HG03039 (cell line): ENCODE measurements at regions not wholly inside any gene's neighbourhood (a gene's known extent, or its start where the extent isn't known, plus 50 kb on each side); places are given as distances from the start of the nearest gene placed in this dataset.

Source experiments
- ATAC-seq: cut with Tn5 transposase; IDR thresholded peaks from one replicate; pipeline ENCODE4 v1.9.1; 2021; ENCODE audit warnings: mild to moderate bottlenecking, moderate library complexity; ENCODE audit not compliant: unreplicated experiment

DNA sequence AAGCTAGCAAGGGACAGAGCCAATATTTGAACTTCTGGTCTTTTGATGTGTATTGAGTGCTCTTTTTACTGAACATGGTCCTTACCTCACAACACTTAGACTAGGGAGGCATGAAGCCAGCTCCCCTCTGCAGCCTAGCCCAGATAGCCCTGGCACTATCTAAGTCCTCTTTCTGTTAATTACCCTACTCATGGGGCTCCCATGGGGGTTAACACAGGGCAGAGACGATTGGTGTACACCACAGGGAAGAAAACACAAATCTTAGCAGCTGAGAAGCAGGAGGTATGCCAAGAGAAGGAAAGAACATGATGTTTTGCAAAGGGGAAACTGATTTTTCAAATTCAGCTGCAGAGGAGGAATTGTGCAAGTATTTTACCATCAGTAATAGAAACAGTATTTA, 383.8 kb downstream of the TMEM232 start:
- ATAC-seq, result no peak

DNA sequence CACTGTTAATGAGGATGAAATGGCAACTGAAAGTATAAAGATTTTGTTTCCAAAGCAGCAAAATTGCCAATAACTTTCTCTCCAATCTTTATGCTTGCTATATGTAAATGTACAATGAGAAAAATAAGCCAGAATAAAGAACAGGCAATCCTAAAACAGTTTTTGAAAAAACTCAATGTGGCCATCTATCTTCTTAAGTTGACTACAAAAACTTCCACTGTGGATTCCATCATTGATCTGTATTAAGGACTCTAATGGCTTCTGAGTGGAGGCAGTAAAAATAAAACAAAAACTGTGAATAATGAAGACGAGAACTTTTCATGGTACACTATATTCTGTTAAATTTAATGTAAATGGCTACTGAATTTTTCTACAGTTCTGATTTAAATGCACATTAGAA, 382.9 kb downstream of the TMEM232 start:
- no peak for ATAC-seq

DNA sequence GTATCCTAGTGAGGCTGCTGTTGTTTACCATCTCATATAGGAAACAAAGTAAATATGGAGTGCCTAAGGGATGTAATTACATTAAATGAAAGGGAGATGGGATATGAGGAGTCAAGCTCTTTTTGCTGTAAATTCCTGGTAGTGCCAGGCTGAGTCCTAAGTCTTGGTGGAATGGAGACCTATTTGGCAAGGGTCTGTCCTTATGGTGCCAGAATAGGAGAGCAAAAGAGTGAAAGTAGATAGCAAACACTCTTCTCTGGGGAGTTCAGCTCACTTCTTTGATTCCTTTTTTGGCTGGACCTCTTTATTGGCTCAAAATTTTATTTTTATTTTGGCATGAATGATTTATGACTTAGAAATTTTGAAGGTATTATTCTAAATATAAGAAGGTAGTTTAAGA, 380.8 kb downstream of the TMEM232 start:
- ATAC-seq, result no peak

DNA sequence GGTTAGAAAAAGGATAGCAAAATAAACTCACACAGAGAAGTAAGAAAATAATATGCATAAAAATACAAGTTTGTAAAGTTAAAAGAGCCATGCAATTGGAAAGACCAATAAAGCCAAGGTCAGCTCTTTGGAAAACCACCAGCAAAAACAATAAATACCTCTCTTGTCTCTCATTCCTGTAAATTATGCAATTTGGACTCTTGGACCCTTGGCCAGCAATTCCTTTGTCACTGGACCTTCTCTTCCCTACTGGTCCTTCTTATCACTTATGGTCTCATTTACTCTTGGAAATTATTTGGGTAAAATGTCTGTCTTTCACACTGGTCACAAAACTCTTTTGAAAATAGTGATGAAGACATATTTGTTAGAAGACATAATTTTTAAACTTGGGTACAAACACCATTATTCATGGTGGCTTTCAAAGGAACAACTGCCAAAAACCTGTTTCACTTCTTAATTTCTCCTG, 379.5 kb downstream of the TMEM232 start:
- no peak for ATAC-seq

DNA sequence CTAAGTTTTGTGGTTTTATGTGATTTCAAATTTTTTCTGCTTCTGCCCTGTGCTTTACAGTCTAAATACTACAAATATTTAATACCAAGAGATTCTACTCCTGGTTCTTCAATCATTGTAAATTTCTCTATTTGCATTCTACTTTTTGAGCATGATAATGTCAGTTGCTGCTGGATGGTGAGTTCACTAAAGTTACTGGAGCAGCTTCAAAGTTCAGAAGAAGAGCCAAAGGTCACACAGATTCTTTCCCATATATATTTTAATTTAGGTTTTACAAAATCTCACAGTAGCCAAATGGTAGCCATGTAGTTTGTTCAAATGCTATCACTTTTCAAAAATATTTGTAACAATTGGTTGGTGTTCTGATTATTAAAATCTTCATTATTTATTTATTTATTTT, 378.7 kb downstream of the TMEM232 start:
- no peak for ATAC-seq

DNA sequence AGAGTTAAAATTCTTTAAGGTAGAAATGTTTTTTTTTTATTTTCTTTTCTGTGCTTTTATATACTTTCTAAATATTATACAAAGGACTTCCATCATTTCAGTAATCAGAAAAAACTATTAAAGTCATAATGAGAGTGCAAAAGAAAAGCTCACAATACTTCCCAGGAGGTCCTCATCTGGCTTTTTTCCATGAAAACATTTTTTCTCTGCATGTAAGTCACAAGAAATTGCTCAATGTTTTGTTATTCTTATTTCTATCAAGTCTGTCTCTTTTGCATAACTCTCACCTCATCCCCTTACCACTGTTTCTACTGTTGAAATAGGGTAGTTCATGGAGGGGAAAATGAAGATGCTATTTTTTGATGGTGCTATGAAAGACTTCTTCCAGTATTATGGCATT, 375.0 kb downstream of the TMEM232 start:
- no peak for ATAC-seq

DNA sequence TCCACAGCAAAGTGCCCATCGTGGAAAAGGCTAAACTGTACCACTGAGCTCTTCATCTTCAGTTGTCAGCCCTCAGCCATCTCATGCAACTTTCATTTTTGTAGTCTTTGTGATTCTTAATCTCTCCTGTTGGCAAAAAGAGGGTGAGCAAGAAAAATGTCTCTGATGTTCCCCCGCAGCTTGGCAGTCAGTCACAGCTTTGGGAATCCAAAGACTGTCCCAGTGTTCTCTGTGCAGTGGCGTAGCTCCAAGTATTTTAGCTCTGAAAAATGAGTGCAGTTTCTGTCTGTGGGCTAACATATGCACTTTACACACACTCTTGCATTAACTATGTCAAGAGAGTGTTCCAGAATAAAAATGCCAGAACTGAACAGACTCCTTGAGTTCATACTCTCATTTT, 372.2 kb downstream of the TMEM232 start:
- ATAC-seq, result no peak

DNA sequence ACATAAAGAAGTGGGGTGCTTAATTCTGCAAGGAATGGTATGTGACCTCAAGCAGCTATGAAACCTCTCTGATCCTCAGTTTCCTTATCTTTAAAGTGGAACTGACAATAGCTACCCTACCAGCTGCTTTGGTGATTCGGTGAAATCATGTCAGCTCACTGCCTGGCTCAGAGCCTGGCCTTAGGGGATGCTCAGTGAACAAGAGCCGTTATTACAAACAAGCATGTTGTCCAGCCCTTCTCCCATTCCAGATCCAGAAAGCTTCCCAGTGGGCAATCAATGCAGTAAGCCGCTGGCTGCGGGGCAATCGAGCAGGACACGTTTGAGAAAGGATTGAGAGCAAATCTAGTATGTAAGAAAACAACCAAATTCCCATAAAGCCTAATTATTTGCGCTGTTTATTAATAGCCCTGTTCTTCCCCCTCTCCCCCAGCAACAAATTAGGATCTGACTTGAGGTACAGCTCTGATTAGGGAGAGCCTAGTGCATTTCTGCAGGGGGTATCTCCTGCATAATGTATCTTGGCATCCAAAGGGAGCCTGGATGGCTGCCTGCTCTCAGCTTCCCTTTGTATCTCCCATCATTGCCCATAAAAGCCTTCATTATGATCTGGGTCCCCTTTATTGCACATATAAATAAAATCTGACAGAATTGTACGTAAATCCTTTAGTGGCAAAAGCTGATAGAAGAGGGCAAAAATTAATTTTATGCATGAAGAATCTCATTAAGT, 371.4 kb downstream of the TMEM232 start:
- ATAC-seq, result no peak

DNA sequence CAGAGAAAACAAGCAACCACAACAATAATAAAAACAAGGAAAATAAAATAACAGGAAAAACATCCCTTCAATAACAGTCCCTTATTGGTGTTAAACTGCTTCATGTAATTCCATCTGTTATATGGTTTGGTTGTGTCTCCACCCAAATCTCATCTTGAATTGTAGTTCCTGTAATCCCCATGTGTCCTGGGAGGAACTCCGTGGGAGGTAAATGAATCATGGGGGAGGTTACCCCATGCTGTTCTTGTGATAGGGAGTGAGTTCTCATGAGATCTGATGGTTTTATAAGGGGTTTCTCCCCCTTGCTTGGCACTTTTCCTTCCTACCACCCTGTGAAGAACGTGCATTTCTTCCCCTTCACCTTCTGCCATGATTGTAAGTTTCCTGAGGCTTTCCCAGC, 369.8 kb downstream of the TMEM232 start:
- ATAC-seq, result no peak

DNA sequence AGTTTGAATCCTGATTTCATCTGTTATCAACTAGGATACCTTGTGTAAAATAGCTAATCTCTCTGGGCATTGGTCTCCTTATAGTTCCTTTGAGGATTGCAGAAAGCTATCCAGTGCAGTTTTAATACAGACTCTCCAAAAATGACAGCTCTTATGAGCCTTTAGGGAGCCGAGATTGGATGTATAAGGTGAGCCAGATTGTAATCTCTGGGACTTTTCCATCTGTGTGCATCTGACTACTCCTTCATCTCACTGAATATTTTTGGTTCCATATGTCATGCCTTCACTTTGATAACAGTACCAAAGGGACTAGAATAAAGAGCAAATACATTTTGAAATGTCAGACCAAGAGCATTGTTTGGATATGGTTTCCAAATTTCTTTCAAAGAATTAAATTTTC, 367.2 kb downstream of the TMEM232 start:
- no peak for ATAC-seq

DNA sequence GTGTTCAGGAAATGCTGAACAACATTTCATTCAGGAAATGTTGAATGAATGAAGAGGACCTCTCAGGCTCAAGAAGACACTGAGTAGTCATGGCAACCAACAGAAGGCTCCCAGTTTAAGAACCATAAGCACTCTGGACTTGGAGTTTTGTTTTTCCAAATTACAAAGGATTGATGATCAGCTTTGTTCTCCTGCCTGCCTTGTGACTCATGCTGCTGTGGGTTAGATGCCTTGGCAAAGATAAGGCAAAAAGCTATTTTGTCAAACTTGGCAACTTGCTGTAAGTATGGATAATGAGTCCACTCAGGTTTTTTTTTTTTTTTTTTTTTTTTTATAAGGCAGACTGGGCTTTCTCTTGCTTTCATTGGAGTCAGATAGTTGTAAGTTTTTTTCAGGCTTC, 365.0 kb downstream of the TMEM232 start:
- ATAC-seq, result no peak

DNA sequence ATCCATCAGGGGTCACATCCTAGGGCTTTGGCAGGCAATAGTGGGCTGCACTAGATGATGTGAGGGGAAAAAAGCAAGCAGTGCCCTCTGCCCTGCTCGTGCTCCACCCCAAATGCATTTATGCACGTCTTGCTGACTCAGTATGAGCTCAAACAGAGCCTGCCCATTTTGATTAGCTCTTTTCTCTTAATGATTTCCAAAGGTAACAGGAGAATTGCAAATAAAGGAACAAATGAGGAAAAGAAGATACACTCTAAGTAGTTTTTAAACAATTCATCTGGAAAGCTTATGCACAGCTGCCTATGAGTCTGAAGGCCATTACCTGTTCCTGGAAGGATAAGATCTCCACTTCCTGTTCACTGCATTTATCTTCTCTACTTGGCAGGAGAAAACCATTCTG, 364.2 kb downstream of the TMEM232 start:
- ATAC-seq, result no peak

DNA sequence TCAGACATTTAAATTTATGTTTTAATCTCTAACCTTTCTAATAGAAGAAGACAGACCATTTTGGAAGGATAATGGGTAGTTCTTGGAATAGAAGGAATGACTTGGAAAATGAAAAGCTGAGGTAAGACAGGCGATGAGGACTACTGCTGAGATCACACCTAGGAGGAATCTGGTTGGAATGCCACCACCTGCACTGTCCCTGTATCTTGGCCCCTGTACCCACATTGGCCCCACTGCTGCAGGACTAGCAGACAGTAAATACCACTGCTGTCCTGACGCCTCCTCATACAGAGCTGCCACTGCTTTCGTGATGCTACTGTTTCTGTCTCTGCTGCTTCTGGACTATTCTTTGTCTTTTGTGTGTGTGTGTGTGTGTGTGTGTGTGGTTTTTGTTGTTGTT, 359.8 kb downstream of the TMEM232 start:
- no peak for ATAC-seq
